Fibroblast of villous mesenchyme (primary cell): ENCODE measurements at regions not wholly inside any gene's neighbourhood (a gene's known extent, or its start where the extent isn't known, plus 50 kb on each side); places are given as distances from the start of the nearest gene placed in this dataset.

Experiments
- DNase-seq: peaks from one replicate; pipeline ENCODE4 v3.0.0-alpha.2; 2010; ENCODE audit warnings: low read depth
- H3K4me3 ChIP-seq: 2 replicates; pipeline ENCODE4 v1.5.1; 2011; ENCODE audit warnings: low read depth, mild to moderate bottlenecking, low read length
- TF ChIP-seq, protein P1 (sequence below): IDR thresholded peaks from 2 replicates; pipeline ENCODE4 v1.5.1; 2012; ENCODE audit warnings: low read depth, mild to moderate bottlenecking, low read length; ENCODE audit not compliant: insufficient read depth

DNA sequence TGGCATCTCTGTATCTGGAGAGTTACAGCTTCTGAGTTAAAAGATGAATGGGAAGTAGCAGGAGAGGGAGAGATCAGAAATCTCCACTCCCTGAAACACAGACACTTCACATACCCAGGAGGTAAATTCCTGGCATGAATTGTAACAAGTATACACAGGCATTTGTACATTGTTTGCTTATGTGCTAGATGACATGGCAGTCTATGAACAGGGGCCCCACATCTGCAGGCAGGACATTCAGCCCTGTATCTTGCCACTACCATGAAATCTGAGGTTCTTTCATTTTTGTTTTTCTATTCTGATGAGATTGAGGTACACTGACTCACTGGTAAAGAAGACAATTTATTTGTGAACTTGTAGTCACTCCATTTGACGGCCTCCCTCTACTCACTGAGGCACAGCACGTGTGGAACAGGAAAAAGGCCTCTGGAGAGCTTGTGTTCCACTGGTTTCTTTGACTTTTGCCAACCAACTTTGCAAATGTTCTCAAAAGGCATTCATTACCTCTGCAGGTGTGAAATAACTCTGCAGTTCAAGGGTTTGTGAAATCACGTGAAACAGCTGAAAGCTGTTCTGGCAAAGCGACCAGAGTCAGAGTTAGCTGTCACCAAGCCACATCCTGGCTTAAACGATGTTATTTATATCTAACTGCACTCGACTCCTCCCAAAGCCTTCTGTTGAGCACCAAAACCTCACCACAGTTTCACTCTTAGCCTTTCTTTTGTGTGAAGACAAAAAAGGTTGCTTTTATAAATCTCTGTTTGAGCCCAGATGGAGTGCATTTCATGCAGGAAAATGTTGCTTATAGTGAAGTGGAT lies 401.3 kb upstream of the CFAP20DC start:
- no peak overlapping the region for H3K4me3 ChIP-seq
- DNase-seq, result no peak
- TF ChIP-seq, protein P1, sequence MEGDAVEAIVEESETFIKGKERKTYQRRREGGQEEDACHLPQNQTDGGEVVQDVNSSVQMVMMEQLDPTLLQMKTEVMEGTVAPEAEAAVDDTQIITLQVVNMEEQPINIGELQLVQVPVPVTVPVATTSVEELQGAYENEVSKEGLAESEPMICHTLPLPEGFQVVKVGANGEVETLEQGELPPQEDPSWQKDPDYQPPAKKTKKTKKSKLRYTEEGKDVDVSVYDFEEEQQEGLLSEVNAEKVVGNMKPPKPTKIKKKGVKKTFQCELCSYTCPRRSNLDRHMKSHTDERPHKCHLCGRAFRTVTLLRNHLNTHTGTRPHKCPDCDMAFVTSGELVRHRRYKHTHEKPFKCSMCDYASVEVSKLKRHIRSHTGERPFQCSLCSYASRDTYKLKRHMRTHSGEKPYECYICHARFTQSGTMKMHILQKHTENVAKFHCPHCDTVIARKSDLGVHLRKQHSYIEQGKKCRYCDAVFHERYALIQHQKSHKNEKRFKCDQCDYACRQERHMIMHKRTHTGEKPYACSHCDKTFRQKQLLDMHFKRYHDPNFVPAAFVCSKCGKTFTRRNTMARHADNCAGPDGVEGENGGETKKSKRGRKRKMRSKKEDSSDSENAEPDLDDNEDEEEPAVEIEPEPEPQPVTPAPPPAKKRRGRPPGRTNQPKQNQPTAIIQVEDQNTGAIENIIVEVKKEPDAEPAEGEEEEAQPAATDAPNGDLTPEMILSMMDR, result no peak

DNA sequence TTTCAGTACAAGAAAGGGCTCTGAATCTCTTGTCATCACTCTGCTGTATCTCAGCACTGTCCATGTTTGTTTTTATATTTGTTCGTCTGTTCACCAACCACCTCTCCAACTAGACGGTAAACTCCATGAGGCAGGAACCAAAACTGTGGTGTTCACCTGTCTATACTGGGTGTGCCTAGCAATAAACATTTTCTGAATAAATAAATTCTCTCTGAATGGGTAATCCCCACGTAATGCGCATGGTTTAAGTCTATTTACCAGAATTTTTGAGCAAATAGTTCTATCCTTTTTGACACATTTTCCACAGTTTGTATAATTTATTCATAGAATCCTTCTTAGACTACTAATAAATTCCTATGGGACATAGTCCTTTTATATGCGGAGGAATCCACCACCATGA lies 400.6 kb upstream of the CFAP20DC start:
- no peak for DNase-seq
- no peak overlapping the region for H3K4me3 ChIP-seq
- TF ChIP-seq, protein P1, result no peak

DNA sequence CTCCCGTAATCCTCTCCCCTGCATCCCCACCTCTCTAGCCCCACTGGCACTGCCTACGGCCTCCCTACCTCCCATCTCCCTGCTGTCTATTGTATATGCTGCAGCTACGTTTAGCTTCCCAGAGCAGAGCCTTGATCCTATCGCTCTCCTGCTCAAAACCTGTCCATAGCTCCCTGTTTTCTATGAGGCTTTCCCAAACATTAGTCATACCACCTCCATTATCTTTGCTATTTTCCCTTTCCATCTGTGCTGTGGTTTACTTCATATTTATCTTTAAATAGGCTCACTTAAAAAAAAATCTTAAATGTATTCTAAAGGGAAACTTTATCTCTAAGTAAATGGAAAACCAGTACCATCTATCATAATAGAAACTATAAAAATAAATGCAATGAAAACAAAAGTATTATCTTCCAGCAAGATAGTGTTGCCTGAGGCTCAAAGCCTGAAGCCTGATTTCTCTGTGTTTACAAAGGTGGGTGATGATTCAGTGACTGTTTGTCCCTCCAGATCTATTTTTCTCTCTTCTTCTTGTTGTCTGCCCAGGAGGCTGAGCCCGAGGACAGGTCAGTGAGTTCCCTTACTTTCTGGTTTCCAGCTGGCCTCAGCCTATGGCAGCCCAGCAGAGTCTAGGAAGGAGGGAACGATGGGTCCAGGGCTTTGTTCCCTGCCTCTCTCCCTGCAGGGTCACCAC lies 397.1 kb upstream of the CFAP20DC start:
- TF ChIP-seq, protein P1, result no peak
- H3K4me3 ChIP-seq, result no peak overlapping the region
- peak; percentile 6 for DNase-seq

DNA sequence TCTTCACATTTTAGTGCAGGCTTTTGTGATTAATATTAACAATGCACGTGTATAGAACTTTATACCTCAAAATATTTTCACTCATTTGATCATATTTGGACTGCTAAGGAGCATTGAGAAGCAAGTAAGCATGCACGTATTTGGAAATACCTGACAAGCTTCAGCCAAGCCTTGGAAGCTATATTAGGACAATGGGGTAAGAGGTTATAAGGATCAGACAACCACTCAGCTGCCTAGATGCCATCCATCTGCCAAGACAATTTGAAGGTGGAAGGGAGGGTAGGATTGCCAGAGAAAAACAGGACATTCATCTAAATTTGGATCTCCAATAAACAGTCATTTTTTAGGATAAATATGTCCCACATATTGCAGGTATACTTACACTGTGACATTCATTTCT lies 394.9 kb upstream of the CFAP20DC start:
- DNase-seq, result no peak
- no peak overlapping the region for H3K4me3 ChIP-seq
- TF ChIP-seq, protein P1, result no peak

DNA sequence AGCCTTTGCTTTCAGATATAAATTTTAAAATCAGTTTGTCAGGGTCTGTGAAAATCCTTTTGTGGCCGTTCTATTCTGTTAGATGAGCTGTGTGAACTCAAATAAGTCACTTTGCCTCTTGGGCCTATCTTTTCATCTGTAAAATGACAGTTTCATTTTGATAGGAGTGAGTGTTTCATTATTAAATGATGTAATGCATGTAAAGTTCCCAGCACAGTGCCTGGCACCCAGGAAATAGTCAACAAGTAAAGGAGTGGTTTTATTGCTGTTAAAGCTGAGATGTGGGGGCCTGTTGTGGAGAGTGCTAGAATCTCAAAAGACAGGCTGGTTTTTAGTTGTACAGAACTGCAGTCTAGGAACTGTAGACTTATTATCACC lies 394.5 kb upstream of the CFAP20DC start:
- TF ChIP-seq, protein P1, result no peak

DNA sequence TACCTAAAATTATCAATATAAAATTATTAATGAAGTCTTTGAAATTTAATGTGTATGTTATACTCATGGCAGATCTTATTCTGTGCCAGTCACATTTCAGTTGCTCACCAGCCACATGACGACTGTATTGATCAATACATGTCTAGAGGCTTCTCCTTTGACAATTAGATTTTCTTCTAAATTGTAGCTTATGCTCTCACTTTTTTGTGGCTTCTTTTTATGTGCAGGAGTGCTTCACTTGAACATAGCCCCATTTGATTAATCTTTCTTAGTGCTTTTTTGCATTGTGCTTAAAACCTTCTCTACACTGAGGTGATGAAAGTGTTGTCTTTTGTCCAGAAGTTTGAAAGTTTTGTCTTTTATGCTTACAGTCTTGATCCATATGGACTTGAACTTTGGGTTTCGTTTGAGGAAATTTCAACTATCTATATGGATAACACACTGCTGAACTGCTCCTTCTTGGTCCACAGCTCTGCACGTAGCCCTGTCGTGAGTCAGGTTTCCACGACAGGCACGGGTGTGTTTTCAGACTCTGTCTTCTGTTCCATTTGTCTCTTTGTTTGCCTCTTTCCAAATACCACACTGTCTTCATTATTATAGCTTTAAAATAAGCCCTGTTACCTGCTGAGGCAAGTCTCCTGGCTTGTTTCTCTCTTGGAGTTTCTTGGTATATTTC lies 393.9 kb upstream of the CFAP20DC start:
- TF ChIP-seq, protein P1, result no peak
- DNase-seq, result no peak
- no peak overlapping the region for H3K4me3 ChIP-seq

More for the DNA sequence above, 394.5 kb upstream of the CFAP20DC start:
- DNase-seq, result no peak
- no peak overlapping the region for H3K4me3 ChIP-seq
